BLaER1 (cell line): ENCODE measurements at regions not wholly inside any gene's neighbourhood (a gene's known extent, or its start where the extent isn't known, plus 50 kb on each side); places are given as distances from the start of the nearest gene placed in this dataset.

ENCODE experiments used
- H3K27ac ChIP-seq: shearing (Covaris generic); formaldehyde crosslinking; 2 replicates; pipeline ENCODE4 v1.8.1; 2022
- H3K27me3 ChIP-seq: shearing (Covaris generic); formaldehyde crosslinking; 2 replicates; pipeline ENCODE4 v1.8.1; 2022
- H3K36me3 ChIP-seq: shearing (Covaris generic); formaldehyde crosslinking; 2 replicates; pipeline ENCODE4 v1.8.1; 2022
- H3K4me1 ChIP-seq: shearing (Covaris generic); formaldehyde crosslinking; 2 replicates; pipeline ENCODE4 v1.8.1; 2022
- H3K4me2 ChIP-seq: shearing (Covaris generic); formaldehyde crosslinking; 2 replicates; pipeline ENCODE4 v1.8.1; 2022
- H3K4me3 ChIP-seq: shearing (Covaris generic); formaldehyde crosslinking; 2 replicates; pipeline ENCODE4 v1.8.1; 2022
- H3K9ac ChIP-seq: shearing (Covaris generic); formaldehyde crosslinking; 2 replicates; pipeline ENCODE4 v1.8.1; 2022
- H3K9me3 ChIP-seq: shearing (Covaris generic); formaldehyde crosslinking; 2 replicates; pipeline ENCODE4 v1.8.1; 2022
- H4K20me1 ChIP-seq: shearing (Covaris generic); formaldehyde crosslinking; 2 replicates; pipeline ENCODE4 v1.8.1; 2022
- Cebpa-rat ChIP-seq: shearing (Covaris generic); IDR thresholded peaks from 2 replicates; pipeline ENCODE4 v1.8.1; 2022

DNA sequence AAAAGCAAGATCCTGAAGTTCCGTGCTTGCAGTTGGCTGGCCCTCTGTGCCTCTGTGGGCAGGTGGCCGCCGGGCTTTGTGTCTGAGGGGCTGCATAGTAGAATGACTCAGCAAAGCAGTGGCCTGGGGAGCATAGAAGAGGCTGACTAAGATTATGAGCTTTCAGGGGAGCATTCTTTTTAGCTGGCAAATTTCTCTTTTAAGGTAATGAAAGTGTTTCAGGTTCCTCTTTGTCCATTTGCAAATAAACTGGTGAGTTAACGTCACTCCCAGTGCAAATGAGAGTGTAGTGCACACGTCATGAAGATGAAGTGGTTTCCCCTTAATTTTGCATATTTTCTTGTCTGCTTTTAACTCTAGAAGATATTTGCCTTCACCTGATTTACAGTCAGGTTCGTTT is 98.6 kb downstream of the BCL2L11 start:
- H3K4me1 ChIP-seq = no peaks in the 10 kb centered on the region
- H3K4me2 ChIP-seq = no peak overlapping the region
- no peaks in the 10 kb centered on the region for H3K36me3 ChIP-seq
- H4K20me1 ChIP-seq = no peaks in the 10 kb centered on the region
- H3K27me3 ChIP-seq = no peaks in the 10 kb centered on the region
- no peak overlapping the region for H3K9ac ChIP-seq
- peaks cover 40% of the 10 kb centered on the region for H3K9me3 ChIP-seq
- no peak overlapping the region for H3K4me3 ChIP-seq
- TF ChIP-seq Cebpa-rat = no peak
- no peak overlapping the region for H3K27ac ChIP-seq

DNA sequence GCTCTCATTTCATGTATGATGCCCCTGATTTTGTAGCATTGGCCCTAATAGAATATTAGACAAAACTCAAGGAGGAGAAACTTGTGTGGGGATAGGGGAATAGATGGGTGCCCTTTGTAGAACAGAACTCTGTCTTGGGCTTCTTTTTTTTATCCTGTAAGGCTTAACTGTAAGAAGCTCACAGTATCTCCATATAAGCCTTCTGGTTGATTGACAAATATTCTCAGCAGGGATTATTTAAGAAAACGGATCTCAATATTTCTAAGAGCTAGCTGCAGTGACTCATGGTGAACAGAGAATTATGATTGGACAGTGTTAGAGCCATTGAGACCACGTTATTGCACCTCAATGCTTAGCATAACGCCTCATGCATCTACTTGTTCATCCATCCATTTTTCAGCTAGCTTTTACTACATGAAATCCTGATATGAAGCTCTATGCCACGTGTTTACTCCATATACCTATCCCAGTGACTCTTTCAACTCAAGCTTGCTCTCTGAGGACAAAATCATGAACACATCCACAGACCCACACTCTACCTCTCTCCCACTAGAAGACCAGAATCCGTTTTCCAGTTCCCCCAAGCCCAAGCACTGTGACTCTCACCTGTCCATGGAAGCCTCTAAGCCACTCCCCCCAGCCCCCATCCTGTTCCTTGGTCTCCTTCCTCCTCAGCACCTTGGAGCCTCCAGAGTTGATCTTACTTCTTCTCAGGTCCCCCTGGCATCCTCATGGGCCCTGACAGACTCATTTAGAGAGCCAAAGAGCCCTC is 99.2 kb downstream of the BCL2L11 start:
- Histone ChIP-seq H3K4me2 (no peak overlapping the region), H3K9me3 (peaks cover 38% of the 10 kb centered on the region), H4K20me1 (no peaks in the 10 kb centered on the region), H3K27me3 (no peaks in the 10 kb centered on the region), H3K9ac (no peak overlapping the region), H3K4me1 (no peaks in the 10 kb centered on the region), H3K36me3 (no peaks in the 10 kb centered on the region), H3K27ac (no peak overlapping the region), H3K4me3 (no peak overlapping the region)
- no peak for TF ChIP-seq Cebpa-rat

DNA sequence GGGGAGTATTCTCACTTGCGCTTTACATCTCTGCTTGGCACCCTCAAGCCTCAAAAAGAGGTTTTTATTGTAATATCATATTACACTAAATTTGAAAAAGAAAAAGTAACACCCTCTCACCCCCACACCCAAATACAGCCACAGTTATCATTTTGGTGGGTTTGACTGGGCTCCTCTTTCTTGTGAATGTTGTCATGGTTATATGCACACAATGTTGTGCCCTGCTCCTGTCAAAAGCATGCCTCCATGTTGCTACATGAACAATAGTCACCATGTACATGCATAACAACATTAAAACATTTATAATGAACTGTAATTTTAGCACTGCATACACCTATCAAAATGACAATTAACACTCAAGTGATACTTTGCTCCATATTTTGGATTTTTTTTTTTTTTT is 100.2 kb downstream of the BCL2L11 start:
- no peak for TF ChIP-seq Cebpa-rat
- peaks cover 42% of the 10 kb centered on the region for H3K9me3 ChIP-seq
- H3K9ac ChIP-seq = no peak overlapping the region
- H4K20me1 ChIP-seq = no peaks in the 10 kb centered on the region
- H3K4me2 ChIP-seq = no peak overlapping the region
- no peaks in the 10 kb centered on the region for H3K36me3 ChIP-seq
- H3K4me1 ChIP-seq = no peaks in the 10 kb centered on the region
- H3K27ac ChIP-seq = no peak overlapping the region
- H3K27me3 ChIP-seq = no peaks in the 10 kb centered on the region
- H3K4me3 ChIP-seq = no peak overlapping the region

DNA sequence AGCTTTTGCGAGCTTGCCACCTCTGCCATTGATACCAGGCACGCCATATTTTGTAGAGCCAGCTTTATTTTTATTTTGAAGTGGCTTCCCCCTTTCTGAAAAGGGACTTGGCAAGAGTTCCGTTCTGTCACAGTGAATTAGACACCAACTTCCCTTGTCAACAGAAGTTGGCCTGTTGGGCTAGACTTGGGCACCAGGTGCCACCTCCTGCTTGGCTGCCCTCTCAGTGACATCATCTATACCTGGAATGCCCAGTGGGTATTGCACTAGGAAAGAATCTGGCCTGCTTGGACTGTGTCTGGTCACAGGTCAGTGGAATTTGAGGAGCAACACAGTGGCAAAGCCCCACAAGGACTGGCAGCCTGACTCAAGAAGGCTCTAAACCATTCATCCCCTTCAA is 101.0 kb downstream of the BCL2L11 start:
- no peaks in the 10 kb centered on the region for H3K27me3 ChIP-seq
- no peak for TF ChIP-seq Cebpa-rat
- H3K9me3 ChIP-seq = peaks cover 39% of the 10 kb centered on the region
- H4K20me1 ChIP-seq = no peaks in the 10 kb centered on the region
- no peaks in the 10 kb centered on the region for H3K36me3 ChIP-seq
- H3K27ac ChIP-seq = no peak overlapping the region
- H3K4me1 ChIP-seq = no peaks in the 10 kb centered on the region
- H3K9ac ChIP-seq = no peak overlapping the region
- H3K4me3 ChIP-seq = no peak overlapping the region
- no peak overlapping the region for H3K4me2 ChIP-seq

DNA sequence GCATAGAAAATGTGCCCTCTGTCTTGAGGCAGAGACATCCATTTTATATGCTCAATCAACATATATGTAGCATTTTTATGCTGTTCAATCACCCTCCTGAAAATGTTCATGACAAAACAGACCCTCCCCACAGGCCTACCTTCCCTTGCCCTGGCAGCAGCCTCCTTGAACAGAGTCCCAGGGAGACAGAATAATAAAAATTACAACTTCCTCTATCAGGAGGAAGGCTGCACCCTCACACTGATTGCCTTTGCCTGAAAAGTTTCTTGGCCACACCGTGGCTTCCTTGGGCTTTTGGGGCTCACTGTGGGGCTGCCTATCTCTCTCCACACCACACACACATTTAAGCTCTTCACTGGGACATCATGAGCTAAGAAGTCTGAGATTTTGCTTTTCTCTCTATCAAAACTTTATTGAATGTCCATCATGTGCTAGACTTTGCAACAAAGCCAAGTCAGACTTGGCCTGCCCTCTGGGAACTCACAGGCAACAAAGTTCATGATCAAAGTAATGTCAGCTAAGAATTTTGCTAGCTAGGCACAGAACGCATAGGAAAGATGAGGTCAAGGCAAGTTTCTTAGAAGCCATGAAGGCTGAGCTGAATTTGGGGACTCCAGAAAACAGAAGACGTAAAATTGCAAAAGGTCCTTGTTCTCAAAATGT is 101.6 kb downstream of the BCL2L11 start:
- H3K4me2 ChIP-seq = no peak overlapping the region
- no peaks in the 10 kb centered on the region for H3K36me3 ChIP-seq
- H3K9me3 ChIP-seq = peaks cover 33% of the 10 kb centered on the region
- no peak overlapping the region for H3K9ac ChIP-seq
- H3K27me3 ChIP-seq = no peaks in the 10 kb centered on the region
- H3K4me1 ChIP-seq = no peaks in the 10 kb centered on the region
- H3K4me3 ChIP-seq = no peak overlapping the region
- no peaks in the 10 kb centered on the region for H4K20me1 ChIP-seq
- no peak for TF ChIP-seq Cebpa-rat
- no peak overlapping the region for H3K27ac ChIP-seq

DNA sequence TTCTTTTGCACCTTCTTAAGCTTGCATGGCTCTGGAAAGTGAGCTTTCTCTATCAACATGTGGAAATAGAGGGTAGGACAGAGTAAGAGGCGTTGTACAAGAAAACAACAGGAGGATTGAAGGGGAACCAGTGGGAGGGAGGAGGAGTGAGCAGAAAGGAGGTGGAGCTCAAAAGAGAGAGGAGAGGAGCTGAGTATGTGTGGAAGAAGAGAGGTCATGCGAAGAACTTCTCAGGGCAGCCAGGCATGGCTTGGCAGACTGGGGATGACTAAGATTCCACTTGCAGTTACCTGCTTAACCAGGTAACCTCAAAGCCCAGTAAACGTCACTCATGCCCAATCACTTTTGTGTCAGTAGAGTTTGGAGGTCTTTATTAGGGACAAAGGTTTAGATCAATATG is 105.1 kb downstream of the BCL2L11 start:
- Histone ChIP-seq H3K27me3 (no peaks in the 10 kb centered on the region), H3K9ac (no peak overlapping the region), H4K20me1 (no peaks in the 10 kb centered on the region), H3K4me3 (no peak overlapping the region), H3K4me2 (no peak overlapping the region), H3K9me3 (peaks cover 25% of the 10 kb centered on the region), H3K4me1 (no peaks in the 10 kb centered on the region), H3K36me3 (no peaks in the 10 kb centered on the region), H3K27ac (no peak overlapping the region)
- TF ChIP-seq Cebpa-rat = no peak

DNA sequence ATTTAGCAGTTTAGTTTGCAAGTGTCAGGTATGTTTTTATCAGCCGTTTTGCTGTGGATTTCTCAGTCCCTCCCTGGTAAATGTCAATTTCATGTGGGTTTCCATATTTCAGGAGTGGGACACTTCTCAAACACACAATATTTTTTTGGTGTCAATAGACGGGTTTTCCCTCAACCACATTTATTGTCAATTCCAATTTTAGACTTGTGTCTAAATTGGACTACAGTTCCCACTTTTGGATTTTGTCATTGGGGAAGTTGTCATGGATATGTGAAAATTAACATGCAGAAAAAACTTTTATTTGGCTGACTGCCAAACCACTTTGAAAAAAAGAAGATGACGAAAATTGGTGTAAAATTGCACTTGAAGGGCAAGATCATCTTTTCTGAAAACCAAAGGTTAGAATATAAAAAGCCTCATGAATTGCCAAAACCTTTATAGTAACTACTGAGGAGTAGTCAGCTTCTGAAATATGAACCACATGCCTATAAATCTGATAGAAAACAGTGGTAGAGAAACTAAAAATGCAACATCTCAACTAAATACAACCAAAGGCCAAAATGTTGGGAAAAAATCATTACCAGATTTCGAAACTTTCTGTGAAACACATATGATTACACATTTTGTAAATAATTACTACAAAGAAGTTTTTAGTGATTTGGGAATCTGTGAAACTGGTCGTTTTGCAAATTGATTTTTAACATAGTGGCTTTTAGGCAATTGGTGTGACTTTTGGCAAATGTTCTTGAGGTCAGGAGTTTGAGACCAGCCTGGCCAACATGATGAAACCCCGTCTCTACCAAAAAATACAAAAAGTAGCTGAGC is 106.4 kb downstream of the BCL2L11 start:
- Histone ChIP-seq H3K27ac (no peak overlapping the region), H3K4me1 (no peaks in the 10 kb centered on the region), H4K20me1 (no peaks in the 10 kb centered on the region), H3K27me3 (no peaks in the 10 kb centered on the region), H3K4me2 (no peak overlapping the region), H3K36me3 (no peaks in the 10 kb centered on the region), H3K4me3 (no peak overlapping the region), H3K9ac (no peak overlapping the region), H3K9me3 (peaks cover 29% of the 10 kb centered on the region)
- TF ChIP-seq Cebpa-rat = no peak

DNA sequence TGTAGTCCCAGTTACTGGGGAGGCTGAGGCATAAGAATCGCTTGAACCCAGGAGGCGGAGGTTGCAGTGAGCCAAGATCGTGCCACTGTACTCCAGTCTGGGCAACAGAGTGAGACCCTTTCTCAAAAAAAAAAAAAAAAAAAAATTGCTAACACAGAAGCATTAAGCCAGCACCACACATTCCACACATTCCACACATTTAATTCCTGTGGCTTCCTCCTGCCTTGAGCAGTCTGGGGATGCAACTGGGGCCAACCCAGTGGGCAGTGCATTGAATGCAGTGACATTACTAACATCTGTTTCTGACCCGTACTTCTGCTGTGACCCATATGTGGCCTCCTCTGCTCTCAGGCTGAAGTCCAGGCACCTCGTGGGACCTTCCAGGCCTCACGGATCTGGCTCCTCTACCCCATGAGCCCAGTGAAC is 107.0 kb downstream of the BCL2L11 start:
- no peaks in the 10 kb centered on the region for H4K20me1 ChIP-seq
- H3K4me2 ChIP-seq = no peak overlapping the region
- no peaks in the 10 kb centered on the region for H3K4me1 ChIP-seq
- peaks cover 22% of the 10 kb centered on the region for H3K9me3 ChIP-seq
- no peak overlapping the region for H3K9ac ChIP-seq
- H3K36me3 ChIP-seq = no peaks in the 10 kb centered on the region
- TF ChIP-seq Cebpa-rat = no peak
- no peak overlapping the region for H3K27ac ChIP-seq
- no peak overlapping the region for H3K4me3 ChIP-seq
- no peaks in the 10 kb centered on the region for H3K27me3 ChIP-seq

DNA sequence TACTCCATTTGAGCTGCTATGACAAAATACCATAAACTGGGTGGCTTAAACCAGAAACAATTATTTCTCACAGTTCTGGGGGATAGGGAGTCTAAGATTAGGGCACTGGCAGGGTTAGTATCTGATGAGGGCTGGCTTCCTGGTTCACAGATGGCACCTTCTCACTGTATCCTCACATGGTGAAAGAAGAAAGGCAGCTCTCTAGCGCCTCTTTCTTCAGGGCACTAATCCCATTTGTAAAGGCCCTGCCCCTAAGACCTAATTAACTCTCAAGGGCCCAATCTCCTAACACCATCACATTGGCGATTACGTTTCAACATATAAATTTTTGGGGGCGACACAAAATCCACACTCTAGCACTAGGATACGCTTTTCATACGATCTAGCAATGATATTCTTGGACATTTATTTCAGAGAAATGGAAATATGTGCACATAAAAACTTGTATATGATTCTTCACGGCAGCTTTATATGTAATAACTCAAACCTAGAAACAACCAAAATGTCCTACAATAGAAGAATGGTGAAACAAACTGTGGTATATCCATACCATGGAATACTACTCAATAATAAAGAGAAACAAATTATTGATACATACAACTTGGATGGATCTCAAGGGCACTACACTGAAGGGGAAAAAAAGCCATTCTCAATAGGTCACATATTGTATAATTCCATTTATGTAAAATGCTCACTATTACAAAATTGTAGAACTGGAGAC is 111.0 kb downstream of the BCL2L11 start:
- Histone ChIP-seq H3K4me2 (no peak overlapping the region), H3K9me3 (peaks cover 4% of the 10 kb centered on the region; the same call in 1 of the 2 replicates), H3K9ac (no peak overlapping the region), H3K4me1 (no peaks in the 10 kb centered on the region), H4K20me1 (no peaks in the 10 kb centered on the region), H3K36me3 (no peaks in the 10 kb centered on the region), H3K4me3 (no peak overlapping the region), H3K27ac (no peak overlapping the region), H3K27me3 (no peaks in the 10 kb centered on the region)
- no peak for TF ChIP-seq Cebpa-rat
